ENCODE measurements at regions not wholly inside any gene's neighbourhood (a gene's known extent, or its start where the extent isn't known, plus 50 kb on each side); places are given as distances from the start of the nearest gene placed in this dataset.
"Not testable (repeated sequence)": the region's sequence is repeated elsewhere in the genome, so short reads cannot be mapped to it uniquely, and the experiment has no call there.

DNA sequence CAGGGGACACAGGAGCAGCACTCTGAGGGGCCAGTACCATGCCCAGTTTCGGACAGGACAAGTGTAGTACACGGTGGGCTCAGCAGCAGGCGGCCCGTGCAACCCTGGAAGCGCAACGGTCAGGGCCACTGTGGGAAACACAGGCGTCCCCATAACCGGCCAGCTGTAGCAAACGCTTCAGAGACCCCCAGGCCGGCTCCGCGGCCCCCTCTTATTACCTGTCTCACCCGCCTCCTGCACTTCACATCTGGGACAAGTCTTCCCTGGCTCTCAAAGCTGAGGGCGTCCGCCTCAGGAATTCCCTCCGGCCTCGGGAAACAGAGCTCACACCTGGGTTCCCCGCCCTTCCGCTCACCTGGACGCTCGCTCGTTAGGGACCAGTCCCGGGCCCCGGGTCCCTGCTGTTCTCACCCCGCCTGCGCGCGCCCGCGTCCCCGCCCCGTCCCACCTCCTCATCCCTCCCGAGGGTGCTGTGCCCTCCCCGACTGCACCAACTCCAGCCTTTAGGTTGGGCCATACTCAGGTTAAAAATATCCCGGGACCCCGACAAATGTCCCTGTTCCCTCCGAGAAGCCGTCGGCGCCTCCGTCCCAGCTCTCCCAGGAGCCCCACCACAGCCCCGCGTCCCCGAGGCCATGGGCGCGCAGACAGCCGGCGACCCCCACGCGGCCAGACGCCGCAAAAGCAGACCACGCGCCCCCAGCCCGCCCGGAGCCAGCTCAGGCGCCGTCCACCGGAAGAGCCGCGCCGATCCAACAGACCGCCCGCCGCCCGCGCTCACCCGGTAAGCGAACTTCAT is 5367.3 kb upstream of the TPTE start:
- H3F3A ChIP-seq (ENCODE audit: insufficient read depth, low read length); H3K27me3 ChIP-seq (ENCODE audit: insufficient read depth, low read length); H2AFZ ChIP-seq (ENCODE audit: low read length); H3K9me2 ChIP-seq (ENCODE audit: low read depth, low read length); H3K79me2 ChIP-seq (ENCODE audit: insufficient read depth, low read length); H3K27ac ChIP-seq (ENCODE audit: low read depth, low read length, poor library complexity, severe bottlenecking); H4K20me1 ChIP-seq (ENCODE audit: insufficient read depth, low read length); H3K9me3 ChIP-seq (ENCODE audit: low read length); H3K4me2 ChIP-seq (ENCODE audit: low read length); H3K9ac ChIP-seq (ENCODE audit: low read length); H3K4me1 ChIP-seq (ENCODE audit: insufficient read depth, low read length, severe bottlenecking); H3K36me3 ChIP-seq (ENCODE audit: insufficient read depth, low read length): not testable (repeated sequence)
- H3K4me3 ChIP-seq (ENCODE audit: low read depth, low read length, poor library complexity, severe bottlenecking), result peak overlapping the region; percentile 57

DNA sequence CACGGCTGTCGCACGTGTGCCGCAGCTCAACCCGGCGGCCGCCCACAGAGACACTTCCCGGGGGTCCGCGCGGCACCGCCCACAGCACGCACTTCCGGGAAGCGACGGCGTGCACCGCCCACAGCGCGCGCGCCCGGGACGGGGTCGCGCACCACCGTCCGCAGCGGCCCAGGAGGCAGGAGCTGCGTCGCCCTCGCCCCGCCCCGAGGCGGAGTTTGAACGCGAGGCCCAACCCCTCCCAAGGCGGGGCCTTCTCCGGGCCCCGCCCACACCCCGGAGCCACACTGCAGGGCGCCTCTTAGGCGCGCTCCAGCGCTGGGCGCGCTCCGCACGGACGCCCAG is 5366.8 kb upstream of the TPTE start:
- H3K27ac ChIP-seq (ENCODE audit: low read depth, low read length, poor library complexity, severe bottlenecking); H3K79me2 ChIP-seq (ENCODE audit: insufficient read depth, low read length); H3K4me1 ChIP-seq (ENCODE audit: insufficient read depth, low read length, severe bottlenecking); H2AFZ ChIP-seq (ENCODE audit: low read length); H4K20me1 ChIP-seq (ENCODE audit: insufficient read depth, low read length); H3K9ac ChIP-seq (ENCODE audit: low read length); H3K36me3 ChIP-seq (ENCODE audit: insufficient read depth, low read length); H3K4me2 ChIP-seq (ENCODE audit: low read length); H3F3A ChIP-seq (ENCODE audit: insufficient read depth, low read length); H3K27me3 ChIP-seq (ENCODE audit: insufficient read depth, low read length); H3K9me3 ChIP-seq (ENCODE audit: low read length); H3K9me2 ChIP-seq (ENCODE audit: low read depth, low read length): not testable (repeated sequence)
- H3K4me3 ChIP-seq (ENCODE audit: low read depth, low read length, poor library complexity, severe bottlenecking), result peak overlapping the region; percentile 57

DNA sequence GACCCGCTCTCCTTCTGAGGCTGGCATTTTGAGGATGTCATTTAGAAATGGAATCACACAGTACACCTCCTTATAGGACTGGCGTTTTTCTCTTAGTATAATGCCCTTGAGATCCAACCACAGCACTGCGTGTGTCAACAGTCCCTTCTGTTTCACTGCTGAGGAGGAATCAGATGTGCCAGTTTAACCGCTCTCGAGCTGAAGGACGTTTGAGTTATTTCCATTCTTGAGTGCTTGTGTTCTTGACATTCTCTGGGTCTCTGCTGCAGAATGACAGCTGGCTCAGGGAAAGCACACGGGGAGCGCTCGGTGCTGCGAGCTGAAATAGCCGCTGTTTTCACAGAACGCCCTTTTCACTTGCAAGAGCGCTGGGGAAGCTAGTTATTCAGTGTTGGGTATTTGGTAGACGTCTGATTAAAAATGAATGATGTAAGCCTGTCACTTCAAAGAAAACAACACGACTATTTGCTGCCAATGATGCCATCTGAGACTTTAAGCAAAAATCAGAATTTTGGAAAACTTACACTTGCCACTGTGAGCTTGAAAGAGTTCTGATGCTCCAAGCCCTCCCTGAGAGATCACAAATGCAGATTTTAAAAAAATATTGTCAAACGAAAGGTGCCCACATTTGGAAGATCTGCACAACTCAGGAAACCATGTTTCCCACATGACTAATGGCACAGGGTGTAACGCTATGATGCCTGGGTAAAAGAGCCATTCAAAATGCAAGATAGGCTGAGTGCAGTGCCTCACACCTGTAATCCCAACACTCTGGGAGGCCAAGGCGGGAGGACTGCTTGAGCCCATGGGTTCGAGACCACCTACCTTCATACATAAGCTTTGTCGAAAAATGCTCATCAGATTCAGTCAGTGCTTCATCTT is 5358.4 kb upstream of the TPTE start:
- not testable (repeated sequence) for H3K9me3 ChIP-seq (ENCODE audit: low read length); H3K4me1 ChIP-seq (ENCODE audit: insufficient read depth, low read length, severe bottlenecking)

GRCh38 chr21:5165829-5166228 is 5355.6 kb upstream of the TPTE start:
- not testable (repeated sequence) for H3K9me3 ChIP-seq (ENCODE audit: low read length); H3K9ac ChIP-seq (ENCODE audit: low read length); H3K36me3 ChIP-seq (ENCODE audit: insufficient read depth, low read length); H3K4me1 ChIP-seq (ENCODE audit: insufficient read depth, low read length, severe bottlenecking); H2AFZ ChIP-seq (ENCODE audit: low read length); H3K4me2 ChIP-seq (ENCODE audit: low read length); H3K9me2 ChIP-seq (ENCODE audit: low read depth, low read length); H3F3A ChIP-seq (ENCODE audit: insufficient read depth, low read length); H4K20me1 ChIP-seq (ENCODE audit: insufficient read depth, low read length); H3K79me2 ChIP-seq (ENCODE audit: insufficient read depth, low read length); H3K27me3 ChIP-seq (ENCODE audit: insufficient read depth, low read length); H3K27ac ChIP-seq (ENCODE audit: low read depth, low read length, poor library complexity, severe bottlenecking); H3K4me3 ChIP-seq (ENCODE audit: low read depth, low read length, poor library complexity, severe bottlenecking)

More for the DNA sequence above, 5358.4 kb upstream of the TPTE start:
- H3K4me2 ChIP-seq (ENCODE audit: low read length); H3K9me2 ChIP-seq (ENCODE audit: low read depth, low read length); H3K9ac ChIP-seq (ENCODE audit: low read length); H3K79me2 ChIP-seq (ENCODE audit: insufficient read depth, low read length); H3F3A ChIP-seq (ENCODE audit: insufficient read depth, low read length); H3K36me3 ChIP-seq (ENCODE audit: insufficient read depth, low read length); H3K27ac ChIP-seq (ENCODE audit: low read depth, low read length, poor library complexity, severe bottlenecking); H4K20me1 ChIP-seq (ENCODE audit: insufficient read depth, low read length); H3K27me3 ChIP-seq (ENCODE audit: insufficient read depth, low read length); H2AFZ ChIP-seq (ENCODE audit: low read length); H3K4me3 ChIP-seq (ENCODE audit: low read depth, low read length, poor library complexity, severe bottlenecking): not testable (repeated sequence)

All from OCI-LY1 (cell line).